ENCODE measurements at regions not wholly inside any gene's neighbourhood (a gene's known extent, or its start where the extent isn't known, plus 50 kb on each side); places are given as distances from the start of the nearest gene placed in this dataset.

- TF ChIP-seq EZH2phosphoT487 (IDR thresholded peaks at IDR 0.05; ENCODE audit: low read depth): no peak
- TF ChIP-seq, protein P1, sequence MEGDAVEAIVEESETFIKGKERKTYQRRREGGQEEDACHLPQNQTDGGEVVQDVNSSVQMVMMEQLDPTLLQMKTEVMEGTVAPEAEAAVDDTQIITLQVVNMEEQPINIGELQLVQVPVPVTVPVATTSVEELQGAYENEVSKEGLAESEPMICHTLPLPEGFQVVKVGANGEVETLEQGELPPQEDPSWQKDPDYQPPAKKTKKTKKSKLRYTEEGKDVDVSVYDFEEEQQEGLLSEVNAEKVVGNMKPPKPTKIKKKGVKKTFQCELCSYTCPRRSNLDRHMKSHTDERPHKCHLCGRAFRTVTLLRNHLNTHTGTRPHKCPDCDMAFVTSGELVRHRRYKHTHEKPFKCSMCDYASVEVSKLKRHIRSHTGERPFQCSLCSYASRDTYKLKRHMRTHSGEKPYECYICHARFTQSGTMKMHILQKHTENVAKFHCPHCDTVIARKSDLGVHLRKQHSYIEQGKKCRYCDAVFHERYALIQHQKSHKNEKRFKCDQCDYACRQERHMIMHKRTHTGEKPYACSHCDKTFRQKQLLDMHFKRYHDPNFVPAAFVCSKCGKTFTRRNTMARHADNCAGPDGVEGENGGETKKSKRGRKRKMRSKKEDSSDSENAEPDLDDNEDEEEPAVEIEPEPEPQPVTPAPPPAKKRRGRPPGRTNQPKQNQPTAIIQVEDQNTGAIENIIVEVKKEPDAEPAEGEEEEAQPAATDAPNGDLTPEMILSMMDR (IDR thresholded peaks at IDR 0.05; ENCODE audit: low read depth, low read length): no peak
Observed at GRCh38 chr4:177256950-177257349, 52.7 kb upstream of the NEIL3 start.
